ENCODE measurements at regions not wholly inside any gene's neighbourhood (a gene's known extent, or its start where the extent isn't known, plus 50 kb on each side); places are given as distances from the start of the nearest gene placed in this dataset.

GRCh38 chr5:82644766-82645165, 366.6 kb upstream of the RPS23 start:
- no peak for TF ChIP-seq EZH2 (IDR thresholded peaks at IDR 0.05; ENCODE audit: borderline replicate concordance, low read depth, low read length, poor library complexity, severe bottlenecking)
- no peak for TF ChIP-seq CTCF (conservative IDR thresholded peaks at IDR 0.05; ENCODE audit: low read depth, low read length)

All from A673 (cell line).